Activated CD4-positive, alpha-beta T cell treated with anti-CD3 and anti-CD28 coated beads, Interleukin-2, Interleukin-4, amounts not matched to agents 100 ng/mL and 50 ng/mL, durations not matched to agents 16 hours and 8 hours (primary cell): ENCODE measurements at regions not wholly inside any gene's neighbourhood (a gene's known extent, or its start where the extent isn't known, plus 50 kb on each side); places are given as distances from the start of the nearest gene placed in this dataset.
"Not testable (repeated sequence)": the region's sequence is repeated elsewhere in the genome, so short reads cannot be mapped to it uniquely, and the experiment has no call there.

Experiments used
- DNase-seq: peaks from one replicate; pipeline ENCODE4 v3.0.0-alpha.2; 2020; ENCODE audit warnings: low spot score

GRCh38 chr12:131192951-131193350 is 239.2 kb downstream of the ADGRD1 start:
- no peak for DNase-seq

GRCh38 chr12:131194166-131194565 is 240.5 kb downstream of the ADGRD1 start:
- DNase-seq: no peak

- no peak for DNase-seq
Observed at GRCh38 chr12:131195796-131196195, 242.1 kb downstream of the ADGRD1 start.

GRCh38 chr12:131196220-131196619 is 242.5 kb downstream of the ADGRD1 start:
- no peak for DNase-seq

- no peak for DNase-seq
Observed at GRCh38 chr12:131197490-131197889, 243.8 kb downstream of the ADGRD1 start.

GRCh38 chr12:131199221-131199620 is 245.5 kb downstream of the ADGRD1 start:
- DNase-seq: no peak

GRCh38 chr12:131201912-131202311 is 248.2 kb downstream of the ADGRD1 start:
- not testable (repeated sequence) for DNase-seq

GRCh38 chr12:131202592-131203378 is 249.1 kb downstream of the ADGRD1 start:
- DNase-seq: no peak

GRCh38 chr12:131203666-131204415 is 250.1 kb downstream of the ADGRD1 start:
- DNase-seq: no peak

GRCh38 chr12:131204416-131205274 is 250.9 kb downstream of the ADGRD1 start:
- no peak for DNase-seq

GRCh38 chr12:131205275-131205933 is 251.7 kb downstream of the ADGRD1 start:
- DNase-seq: not testable (repeated sequence)

- DNase-seq: not testable (repeated sequence)
Observed at GRCh38 chr12:131206630-131207299, 253.1 kb downstream of the ADGRD1 start.

- not testable (repeated sequence) for DNase-seq
Observed at GRCh38 chr12:131207300-131207660, 253.6 kb downstream of the ADGRD1 start.

GRCh38 chr12:131207841-131208240 is 254.1 kb downstream of the ADGRD1 start:
- not testable (repeated sequence) for DNase-seq

GRCh38 chr12:131208425-131208824 is 254.7 kb downstream of the ADGRD1 start:
- no peak for DNase-seq

- DNase-seq: peak; percentile 25
Observed at GRCh38 chr12:131209082-131210070, 255.7 kb downstream of the ADGRD1 start.

- DNase-seq: no peak
Observed at GRCh38 chr12:131210506-131211339, 257.0 kb downstream of the ADGRD1 start.

GRCh38 chr12:131211340-131211938 is 257.7 kb downstream of the ADGRD1 start:
- no peak for DNase-seq
